Esophagus squamous epithelium (tissue), 4 donors: ENCODE measurements at regions not wholly inside any gene's neighbourhood (a gene's known extent, or its start where the extent isn't known, plus 50 kb on each side); places are given as distances from the start of the nearest gene placed in this dataset.

ENCODE experiments used
- CTCF ChIP-seq, 6 experiments: fragments of 450-650 bp in 4 of 6; fragments of 200-600 bp in 2 of 6; sonication (generic) in 2 of 6; IDR thresholded peaks; one replicate each; pipeline ENCODE4 v1.5.1; 2016 to 2019; ENCODE audit warnings: antibody characterized with exemption in 6 of 6, mild to moderate bottlenecking in 4 of 6, moderate library complexity in 4 of 6
- POLR2A ChIP-seq, 4 donors: fragments of 450-650 bp; IDR thresholded peaks; one replicate each; pipeline ENCODE4 v1.6.1; 2017; ENCODE audit warnings: antibody characterized with exemption in 4 of 4, mild to moderate bottlenecking in 4 of 4, moderate library complexity in 3 of 4

- no peak for TF ChIP-seq CTCF (IDR thresholded peaks at IDR 0.05)
- TF ChIP-seq POLR2A (IDR thresholded peaks at IDR 0.05), result no peak
These were observed 132.9 kb downstream of the BARX1 start for GRCh38 chr9:93822229-93822628.
